Keratinocyte (primary cell): ENCODE measurements at regions not wholly inside any gene's neighbourhood (a gene's known extent, or its start where the extent isn't known, plus 50 kb on each side); places are given as distances from the start of the nearest gene placed in this dataset.

Experiments used
- DNase-seq: peaks from one replicate; pipeline ENCODE4 v3.0.0-alpha.2; 2011; ENCODE audit warnings: low read depth, missing footprints, low spot score
- FAIRE-seq: peaks from 2 replicates; lab custom pipeline; 2011; peaks lifted over from hg19 to GRCh38; lab: Jason Lieb, UNC
- H2AFZ ChIP-seq: 2 replicates; pipeline ENCODE4 v1.6.0; 2012; ENCODE audit warnings: low read length, control low read depth, inconsistent platforms; ENCODE audit not compliant: control insufficient read depth
- H3K27ac ChIP-seq: 2 replicates; pipeline ENCODE4 v1.5.1; 2011; ENCODE audit warnings: low read length; ENCODE audit not compliant: control insufficient read depth, insufficient read depth
- H3K27me3 ChIP-seq: 3 replicates; pipeline ENCODE4 v1.6.0; 2011; ENCODE audit warnings: low read length; ENCODE audit not compliant: control insufficient read depth, insufficient read depth; ENCODE audit errors: extremely low read depth
- H3K36me3 ChIP-seq, 2 experiments: 2 replicates in 1 of 2; 3 replicates in 1 of 2; pipeline ENCODE4 v1.5.1; 2011; ENCODE audit warnings: low read length in 2 of 2, mild to moderate bottlenecking in 1 of 2; ENCODE audit not compliant: control insufficient read depth in 2 of 2, insufficient read depth in 2 of 2; ENCODE audit errors: extremely low read depth in 1 of 2
- H3K4me1 ChIP-seq: 3 replicates; pipeline ENCODE4 v1.5.1; 2011; ENCODE audit warnings: low read length; ENCODE audit not compliant: control insufficient read depth, insufficient read depth; ENCODE audit errors: extremely low read depth
- H3K4me2 ChIP-seq: 3 replicates; pipeline ENCODE4 v1.6.0; 2011; ENCODE audit warnings: low read depth, low read length; ENCODE audit not compliant: control insufficient read depth, insufficient read depth; ENCODE audit errors: extremely low read depth
- H3K4me3 ChIP-seq, 3 experiments: fragments of 200-600 bp in 1 of 3; sonication (generic) in 1 of 3; 2 replicates in 2 of 3; 3 replicates in 1 of 3; pipeline ENCODE4 v1.5.1; 2011 to 2016; ENCODE audit warnings: low read length in 3 of 3, mild to moderate bottlenecking in 3 of 3, control low read depth in 2 of 3, inconsistent platforms in 1 of 3, low read depth in 1 of 3, mixed read lengths in 1 of 3, mixed run types in 1 of 3, moderate library complexity in 1 of 3; ENCODE audit not compliant: control insufficient read depth in 2 of 3, insufficient read depth in 2 of 3; ENCODE audit errors: extremely low read depth in 1 of 3
- H3K79me2 ChIP-seq: 2 replicates; pipeline ENCODE4 v1.6.0; 2012; ENCODE audit warnings: low read length; ENCODE audit not compliant: control insufficient read depth, insufficient read depth
- H3K9ac ChIP-seq: 3 replicates; pipeline ENCODE4 v1.6.0; 2011; ENCODE audit warnings: low read length; ENCODE audit not compliant: control insufficient read depth, insufficient read depth; ENCODE audit errors: extremely low read depth
- H3K9me1 ChIP-seq: 3 replicates; pipeline ENCODE4 v1.6.0; 2011; ENCODE audit warnings: low read length; ENCODE audit not compliant: control insufficient read depth, insufficient read depth; ENCODE audit errors: extremely low read depth
- H3K9me3 ChIP-seq: 2 replicates; pipeline ENCODE4 v1.5.1; 2012; ENCODE audit warnings: low read depth, low read length; ENCODE audit not compliant: control insufficient read depth
- H4K20me1 ChIP-seq: 3 replicates; pipeline ENCODE4 v1.6.0; 2011; ENCODE audit warnings: low read length; ENCODE audit not compliant: control insufficient read depth, insufficient read depth; ENCODE audit errors: extremely low read depth
- EZH2 ChIP-seq: IDR thresholded peaks from one replicate; pipeline ENCODE4 v1.6.1; 2012; ENCODE audit warnings: inconsistent platforms, mild to moderate bottlenecking, low read length, moderate library complexity
- dilution Hi-C: fragments of 300-500 bp; cut with MboI; formaldehyde crosslinking; loops from one replicate; pipeline ENCODE4 v1.7.0; 2020; ENCODE audit warnings: low sequenced_read_pairs; ENCODE audit not compliant: extremely low pct_ligation_motif_present
- TF ChIP-seq, protein P1 (sequence below), 3 experiments: IDR thresholded peaks in 1 of 3; conservative IDR thresholded peaks in 1 of 3; optimal IDR thresholded peaks in 1 of 3; 2 replicates in 2 of 3; 3 replicates in 1 of 3; pipeline versions ENCODE3 to v1.5.1; 2011; ENCODE audit warnings: low read length in 3 of 3, mild to moderate bottlenecking in 3 of 3, moderate library complexity in 2 of 3, control low read depth in 1 of 3, inconsistent platforms in 1 of 3; ENCODE audit not compliant: insufficient read depth in 2 of 3; ENCODE audit errors: extremely low read depth in 1 of 3

DNA sequence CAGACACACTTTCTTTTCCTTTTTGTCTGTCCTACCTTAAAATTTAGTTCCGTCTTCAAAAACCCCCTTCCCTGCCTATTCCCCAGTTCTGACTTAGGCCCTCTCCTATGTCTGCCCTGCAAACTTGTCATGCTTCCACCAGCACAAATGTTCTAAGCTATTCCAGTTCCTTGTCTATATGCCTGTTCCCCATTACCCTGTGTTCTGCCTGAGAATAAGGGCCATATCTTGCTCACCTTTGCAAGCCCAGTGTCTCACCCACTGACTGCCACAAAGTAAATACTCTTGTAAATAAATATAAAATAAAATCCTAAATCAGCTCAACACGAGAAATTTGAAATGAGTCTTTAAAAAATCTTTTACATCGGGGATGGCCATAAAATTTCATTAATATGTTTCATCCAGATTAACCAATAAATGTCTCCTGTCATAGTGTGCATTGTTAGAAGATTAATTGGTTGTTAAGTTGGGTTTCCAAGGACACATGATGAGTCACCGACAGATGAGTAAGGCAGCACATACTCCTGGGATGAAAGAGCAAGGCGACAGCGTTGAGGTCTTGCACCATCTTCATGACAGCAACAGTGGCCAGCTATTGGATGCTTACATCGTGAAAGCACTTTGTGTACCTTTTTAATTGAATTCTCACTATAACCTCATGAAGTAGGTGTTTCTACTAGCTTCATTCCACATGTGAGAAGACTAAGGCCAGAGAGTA lies 92.6 kb upstream of the NGF start:
- H3K9me1 ChIP-seq = no peaks in the 10 kb centered on the region
- peaks cover 33% of the 10 kb centered on the region for H3K4me1 ChIP-seq
- H3K4me3 ChIP-seq = no peak overlapping the region
- dilution Hi-C loops = no loop called here
- peak overlapping the region; percentile 15 for H3K4me2 ChIP-seq
- no peak for TF ChIP-seq EZH2
- TF ChIP-seq, protein P1, sequence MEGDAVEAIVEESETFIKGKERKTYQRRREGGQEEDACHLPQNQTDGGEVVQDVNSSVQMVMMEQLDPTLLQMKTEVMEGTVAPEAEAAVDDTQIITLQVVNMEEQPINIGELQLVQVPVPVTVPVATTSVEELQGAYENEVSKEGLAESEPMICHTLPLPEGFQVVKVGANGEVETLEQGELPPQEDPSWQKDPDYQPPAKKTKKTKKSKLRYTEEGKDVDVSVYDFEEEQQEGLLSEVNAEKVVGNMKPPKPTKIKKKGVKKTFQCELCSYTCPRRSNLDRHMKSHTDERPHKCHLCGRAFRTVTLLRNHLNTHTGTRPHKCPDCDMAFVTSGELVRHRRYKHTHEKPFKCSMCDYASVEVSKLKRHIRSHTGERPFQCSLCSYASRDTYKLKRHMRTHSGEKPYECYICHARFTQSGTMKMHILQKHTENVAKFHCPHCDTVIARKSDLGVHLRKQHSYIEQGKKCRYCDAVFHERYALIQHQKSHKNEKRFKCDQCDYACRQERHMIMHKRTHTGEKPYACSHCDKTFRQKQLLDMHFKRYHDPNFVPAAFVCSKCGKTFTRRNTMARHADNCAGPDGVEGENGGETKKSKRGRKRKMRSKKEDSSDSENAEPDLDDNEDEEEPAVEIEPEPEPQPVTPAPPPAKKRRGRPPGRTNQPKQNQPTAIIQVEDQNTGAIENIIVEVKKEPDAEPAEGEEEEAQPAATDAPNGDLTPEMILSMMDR (optimal IDR thresholded peaks at IDR 0.05 in 1 of 3, IDR thresholded peaks at IDR 0.05 in 1 of 3, conservative IDR thresholded peaks at IDR 0.05 in 1 of 3; ENCODE audit: extremely low read depth in 1 of 3, insufficient read depth in 2 of 3, low read length in 3 of 3) = no peak
- no peaks in the 10 kb centered on the region for H4K20me1 ChIP-seq
- H3K9ac ChIP-seq = peak overlapping the region; percentile 8
- no peaks in the 10 kb centered on the region for H3K27me3 ChIP-seq
- H3K27ac ChIP-seq = peak overlapping the region; percentile 50
- no peak overlapping the region for H2AFZ ChIP-seq
- peak; percentile 89 for DNase-seq
- no peaks in the 10 kb centered on the region for H3K79me2 ChIP-seq
- FAIRE-seq = peak; percentile 95
- no peaks in the 10 kb centered on the region for H3K36me3 ChIP-seq
- H3K9me3 ChIP-seq = no peaks in the 10 kb centered on the region

DNA sequence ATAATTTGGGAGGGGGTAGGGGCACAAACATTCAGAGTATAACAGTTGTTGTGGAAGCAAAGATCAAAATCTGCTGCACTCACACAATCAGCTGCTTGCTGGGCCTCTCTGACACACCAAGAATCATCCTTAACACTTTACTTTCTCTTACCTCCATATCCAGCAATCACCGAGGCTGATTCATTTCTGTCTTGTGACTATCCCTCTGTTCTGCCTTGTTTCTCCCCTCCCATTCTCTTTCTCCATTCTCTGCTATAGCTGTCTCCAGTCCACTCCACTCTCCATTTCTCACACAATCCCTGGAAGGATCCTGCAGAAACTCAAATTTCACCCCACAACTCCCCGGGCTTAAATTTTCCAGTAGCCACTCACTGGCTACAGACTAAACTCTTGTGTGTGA lies 91.8 kb upstream of the NGF start:
- dilution Hi-C loops = no loop called here
- H3K9ac ChIP-seq = no peak overlapping the region
- TF ChIP-seq, protein P1 (optimal IDR thresholded peaks at IDR 0.05 in 1 of 3, IDR thresholded peaks at IDR 0.05 in 1 of 3, conservative IDR thresholded peaks at IDR 0.05 in 1 of 3; ENCODE audit: extremely low read depth in 1 of 3, insufficient read depth in 2 of 3, low read length in 3 of 3) = no peak
- no peak for TF ChIP-seq EZH2
- no peaks in the 10 kb centered on the region for H3K9me1 ChIP-seq
- peak overlapping the region; percentile 50 for H3K27ac ChIP-seq
- H2AFZ ChIP-seq = no peak overlapping the region
- H3K27me3 ChIP-seq = no peaks in the 10 kb centered on the region
- no peaks in the 10 kb centered on the region for H3K79me2 ChIP-seq
- no peaks in the 10 kb centered on the region for H4K20me1 ChIP-seq
- H3K4me1 ChIP-seq = peaks cover 33% of the 10 kb centered on the region
- DNase-seq (no peak), FAIRE-seq (no peak)
- H3K4me2 ChIP-seq = no peak overlapping the region
- H3K4me3 ChIP-seq = no peak overlapping the region
- no peaks in the 10 kb centered on the region for H3K36me3 ChIP-seq
- no peaks in the 10 kb centered on the region for H3K9me3 ChIP-seq
